Hematopoietic multipotent progenitor cell treated with erythropoietin and hydrocortisone succinate and interleukin-3 and kit ligand, for 4 days (in vitro differentiated cells): ENCODE measurements at regions not wholly inside any gene's neighbourhood (a gene's known extent, or its start where the extent isn't known, plus 50 kb on each side); places are given as distances from the start of the nearest gene placed in this dataset.
"Not testable (repeated sequence)": the region's sequence is repeated elsewhere in the genome, so short reads cannot be mapped to it uniquely, and the experiment has no call there.

ENCODE experiments used
- DNase-seq: peaks from one replicate; pipeline ENCODE4 v3.0.0-alpha.2; 2015

GRCh38 chr1:189977184-189977583, 500.5 kb downstream of the BRINP3 start:
- DNase-seq: no peak

GRCh38 chr1:189983166-189983890, 494.3 kb downstream of the BRINP3 start:
- DNase-seq: no peak

GRCh38 chr1:189986516-189986915, 491.1 kb downstream of the BRINP3 start:
- DNase-seq: no peak

- DNase-seq: no peak
Observed at GRCh38 chr1:189987509-189987908, 490.2 kb downstream of the BRINP3 start.

- DNase-seq: no peak
Observed at GRCh38 chr1:189992856-189993255, 484.8 kb downstream of the BRINP3 start.

- DNase-seq: no peak
Observed at GRCh38 chr1:190000365-190000872, 477.2 kb downstream of the BRINP3 start.

- no peak for DNase-seq
Observed at GRCh38 chr1:190001187-190001586, 476.5 kb downstream of the BRINP3 start.

- no peak for DNase-seq
Observed at GRCh38 chr1:190003376-190003775, 474.3 kb downstream of the BRINP3 start.

- DNase-seq: no peak
Observed at GRCh38 chr1:190011585-190011984, 466.1 kb downstream of the BRINP3 start.

- not testable (repeated sequence) for DNase-seq
Observed at GRCh38 chr1:190019151-190019550, 458.5 kb downstream of the BRINP3 start.

GRCh38 chr1:190019717-190020116, 457.9 kb downstream of the BRINP3 start:
- DNase-seq: no peak

- DNase-seq: no peak
Observed at GRCh38 chr1:190022709-190023108, 455.0 kb downstream of the BRINP3 start.

GRCh38 chr1:190029441-190029840, 448.2 kb downstream of the BRINP3 start:
- DNase-seq: no peak

GRCh38 chr1:190043655-190044054, 434.0 kb downstream of the BRINP3 start:
- DNase-seq: no peak

GRCh38 chr1:190046231-190046630, 431.4 kb downstream of the BRINP3 start:
- no peak for DNase-seq
